A549 (cell line): ENCODE measurements at regions not wholly inside any gene's neighbourhood (a gene's known extent, or its start where the extent isn't known, plus 50 kb on each side); places are given as distances from the start of the nearest gene placed in this dataset.
A peak's percentile ranks its signal among the peaks of the same experiment; 100 is the strongest.

Experiments
- ATAC-seq, 2 experiments: fragments of 200-7000 bp in 1 of 2; fragments of >200 bp in 1 of 2; cut with Nextera tagmentation in 1 of 2; cut with Tn5 transposase in 1 of 2; 3 replicates each; pipeline versions ENCODE4 v1.8.0 to v1.9.1; 2018 to 2020; ENCODE audit warnings: mild to moderate bottlenecking in 1 of 2, moderate library complexity in 1 of 2
- CTCF ChIA-PET: fragments of 300-600 bp; sonication (Branson Sonifier 250); formaldehyde crosslinking; extraction: SDS; loops from one replicate; lab custom pipeline; 2021; ENCODE audit warnings: antibody characterized with exemption, inconsistent platforms; lab: Yijun Ruan, JAX
- POLR2A ChIA-PET: fragments of 350-600 bp; formaldehyde crosslinking; extraction: SDS; loops from one replicate; lab custom pipeline; 2021; ENCODE audit warnings: antibody characterized with exemption, inconsistent platforms; lab: Yijun Ruan, JAX
- DNase-seq, 2 experiments: peaks; one replicate each; pipeline versions ENCODE4 v3.0.0 to v3.0.0-alpha.2; 2011 to 2016; ENCODE audit warnings: low read depth in 1 of 2, low spot score in 1 of 2
- FAIRE-seq: peaks from 2 replicates; lab custom pipeline; 2011; peaks lifted over from hg19 to GRCh38; lab: Jason Lieb, UNC
- H3K27ac ChIP-seq, 2 experiments: fragments of >200 bp; sonication (Bioruptor Twin); formaldehyde crosslinking; 3 replicates each; pipeline ENCODE4 v1.5.1; 2016 to 2017
- H3K4me1 ChIP-seq: fragments of >200 bp; sonication (Bioruptor Twin); formaldehyde crosslinking; 3 replicates; pipeline ENCODE4 v1.6.1; 2016
- H3K4me2 ChIP-seq: fragments of >200 bp; sonication (Bioruptor Twin); formaldehyde crosslinking; 3 replicates; pipeline ENCODE4 v1.6.1; 2016
- H3K4me3 ChIP-seq: fragments of >200 bp; sonication (Bioruptor Twin); formaldehyde crosslinking; 3 replicates; pipeline ENCODE4 v1.5.1; 2016
- H3K9me3 ChIP-seq: fragments of >200 bp; sonication (Bioruptor Twin); formaldehyde crosslinking; 3 replicates; pipeline ENCODE4 v1.6.1; 2016
- BHLHE40 ChIP-seq: IDR thresholded peaks from 2 replicates; pipeline ENCODE4 v1.6.1; 2012; ENCODE audit warnings: low read depth, low read length, inconsistent platforms
- CBX2 ChIP-seq: fragments of 200-600 bp; sonication (generic); IDR thresholded peaks from 2 replicates; pipeline ENCODE4 v1.6.1; 2016; ENCODE audit warnings: low read depth, mild to moderate bottlenecking, borderline replicate concordance
- CBX8 ChIP-seq: fragments of 200-600 bp; sonication (generic); IDR thresholded peaks from 2 replicates; pipeline ENCODE4 v1.6.1; 2016
- EP300 ChIP-seq, 2 experiments: fragments of >200 bp; sonication (Bioruptor Twin); formaldehyde crosslinking; IDR thresholded peaks; 2 replicates in 1 of 2; 3 replicates in 1 of 2; pipeline ENCODE4 v1.6.1; 2016 to 2017
- ESRRA ChIP-seq: fragments of 150-350 bp; IDR thresholded peaks from 2 replicates; pipeline ENCODE4 v1.6.1; 2014; ENCODE audit warnings: mild to moderate bottlenecking, low read length, borderline replicate concordance
- JUN ChIP-seq, 2 experiments: fragments of >200 bp; sonication (Bioruptor Twin); formaldehyde crosslinking; IDR thresholded peaks; 2 replicates in 1 of 2; 3 replicates in 1 of 2; pipeline ENCODE4 v1.6.1; 2016 to 2017
- KDM1A ChIP-seq: fragments of 200-600 bp; sonication (generic); IDR thresholded peaks from 2 replicates; pipeline ENCODE4 v1.6.1; 2016; ENCODE audit warnings: low read depth, mild to moderate bottlenecking
- MAFK ChIP-seq: fragments of 450-650 bp; IDR thresholded peaks from 2 replicates; pipeline ENCODE4 v1.6.1; 2014; ENCODE audit not compliant: partially characterized antibody
- NFE2L2 ChIP-seq: fragments of 150-350 bp; conservative IDR thresholded peaks from 2 replicates; pipeline ENCODE4 v1.6.1; 2014; ENCODE audit warnings: low read length
- NR3C1 ChIP-seq: fragments of >200 bp; sonication (Bioruptor Twin); formaldehyde crosslinking; IDR thresholded peaks from 3 replicates; pipeline ENCODE4 v1.6.1; 2017
- POLR2AphosphoS2 ChIP-seq: conservative IDR thresholded peaks from 2 replicates; pipeline ENCODE4 v1.6.1; 2012; ENCODE audit warnings: low read length, improper control_type of control experiment, inconsistent platforms
- RARB ChIP-seq: fragments of 250-450 bp; sonication (Bioruptor Pico); IDR thresholded peaks from 2 replicates; pipeline ENCODE4 v1.8.0; 2021; ENCODE audit warnings: mild to moderate bottlenecking, moderate library complexity
- SREBF2 ChIP-seq: fragments of 450-650 bp; IDR thresholded peaks from 2 replicates; pipeline ENCODE4 v1.6.1; 2014; ENCODE audit warnings: mild to moderate bottlenecking, moderate library complexity
- TFCP2L1 ChIP-seq: fragments of 250-450 bp; sonication (Bioruptor Pico); IDR thresholded peaks from 2 replicates; pipeline ENCODE4 v1.5.0; 2021; ENCODE audit warnings: mild to moderate bottlenecking
- ZSCAN20 ChIP-seq: fragments of 250-450 bp; sonication (Bioruptor Pico); IDR thresholded peaks from 2 replicates; pipeline ENCODE4 v1.8.0; 2022; ENCODE audit warnings: mild to moderate bottlenecking, moderate library complexity
- WGBS: methylation state at CpG from one replicate; pipeline ENCODE4 v1.1.6; 2017; ENCODE audit errors: missing lambda C conversion rate; 5-methylcytosine and 5-hydroxymethylcytosine counted together
- TF ChIP-seq, protein P1 (sequence below): fragments of 200-600 bp; sonication (generic); IDR thresholded peaks from 2 replicates; pipeline ENCODE4 v1.6.1; 2016; ENCODE audit warnings: antibody characterized with exemption, mild to moderate bottlenecking, moderate library complexity
- TF ChIP-seq, protein P2 (sequence below): fragments of 250-450 bp; sonication (Bioruptor Pico); IDR thresholded peaks from 2 replicates; pipeline ENCODE4 v1.5.0; 2020; ENCODE audit warnings: low read depth, mild to moderate bottlenecking, moderate library complexity
- TF ChIP-seq, protein P3 (sequence below): IDR thresholded peaks from 2 replicates; pipeline ENCODE4 v1.6.1; 2012
- TF ChIP-seq, protein P4 (sequence below): fragments of >200 bp; sonication (Bioruptor Twin); formaldehyde crosslinking; IDR thresholded peaks from 3 replicates; pipeline ENCODE4 v1.6.1; 2016

DNA sequence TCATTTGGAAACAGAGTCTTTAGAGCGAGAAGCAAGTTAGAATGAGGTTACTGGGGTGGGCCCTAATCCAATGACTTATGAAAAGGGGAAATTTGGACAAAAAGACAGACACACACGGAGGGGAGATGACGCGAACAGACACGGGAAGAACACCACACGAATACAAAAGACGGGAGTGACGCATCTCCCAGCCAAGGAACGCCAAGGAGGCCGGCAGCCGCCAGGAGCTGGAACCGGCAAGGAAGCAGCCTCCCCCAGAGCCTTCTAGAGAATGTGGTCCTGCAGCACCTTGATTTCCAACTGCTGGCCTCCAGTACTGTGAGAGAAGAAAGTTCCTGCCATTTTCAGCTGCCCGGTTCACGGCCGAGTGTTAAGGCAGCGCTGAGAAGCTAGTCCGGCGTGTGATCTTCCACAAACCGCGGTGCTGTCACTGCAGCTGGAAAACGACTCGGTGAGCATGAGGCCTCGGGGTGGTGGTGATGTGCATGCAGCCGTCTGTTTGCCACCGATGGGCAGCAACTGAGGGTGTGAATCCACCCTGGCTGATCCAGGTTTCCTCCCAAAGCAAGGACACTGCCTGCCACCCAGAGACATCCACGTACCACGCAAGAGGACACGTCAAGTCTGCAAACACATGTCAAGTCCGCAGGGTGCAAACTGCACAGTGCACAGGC lies 124.5 kb downstream of the NCOR2 start:
- no peak overlapping the region for H3K4me2 ChIP-seq
- FAIRE-seq (no peak), DNase-seq (no peak), ATAC-seq (no peak)
- no peaks in the 10 kb centered on the region for H3K9me3 ChIP-seq
- WGBS = 92% methylated on average over 29 of the region's 29 CpGs
- TF ChIP-seq, protein P1, sequence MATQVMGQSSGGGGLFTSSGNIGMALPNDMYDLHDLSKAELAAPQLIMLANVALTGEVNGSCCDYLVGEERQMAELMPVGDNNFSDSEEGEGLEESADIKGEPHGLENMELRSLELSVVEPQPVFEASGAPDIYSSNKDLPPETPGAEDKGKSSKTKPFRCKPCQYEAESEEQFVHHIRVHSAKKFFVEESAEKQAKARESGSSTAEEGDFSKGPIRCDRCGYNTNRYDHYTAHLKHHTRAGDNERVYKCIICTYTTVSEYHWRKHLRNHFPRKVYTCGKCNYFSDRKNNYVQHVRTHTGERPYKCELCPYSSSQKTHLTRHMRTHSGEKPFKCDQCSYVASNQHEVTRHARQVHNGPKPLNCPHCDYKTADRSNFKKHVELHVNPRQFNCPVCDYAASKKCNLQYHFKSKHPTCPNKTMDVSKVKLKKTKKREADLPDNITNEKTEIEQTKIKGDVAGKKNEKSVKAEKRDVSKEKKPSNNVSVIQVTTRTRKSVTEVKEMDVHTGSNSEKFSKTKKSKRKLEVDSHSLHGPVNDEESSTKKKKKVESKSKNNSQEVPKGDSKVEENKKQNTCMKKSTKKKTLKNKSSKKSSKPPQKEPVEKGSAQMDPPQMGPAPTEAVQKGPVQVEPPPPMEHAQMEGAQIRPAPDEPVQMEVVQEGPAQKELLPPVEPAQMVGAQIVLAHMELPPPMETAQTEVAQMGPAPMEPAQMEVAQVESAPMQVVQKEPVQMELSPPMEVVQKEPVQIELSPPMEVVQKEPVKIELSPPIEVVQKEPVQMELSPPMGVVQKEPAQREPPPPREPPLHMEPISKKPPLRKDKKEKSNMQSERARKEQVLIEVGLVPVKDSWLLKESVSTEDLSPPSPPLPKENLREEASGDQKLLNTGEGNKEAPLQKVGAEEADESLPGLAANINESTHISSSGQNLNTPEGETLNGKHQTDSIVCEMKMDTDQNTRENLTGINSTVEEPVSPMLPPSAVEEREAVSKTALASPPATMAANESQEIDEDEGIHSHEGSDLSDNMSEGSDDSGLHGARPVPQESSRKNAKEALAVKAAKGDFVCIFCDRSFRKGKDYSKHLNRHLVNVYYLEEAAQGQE = no peak
- TF ChIP-seq ZSCAN20 (CRISPR knock-in tag) (no peak), EP300 (IDR thresholded peaks at IDR 0.05) (no peak), KDM1A (no peak), CBX8 (no peak)
- TF ChIP-seq, protein P2, sequence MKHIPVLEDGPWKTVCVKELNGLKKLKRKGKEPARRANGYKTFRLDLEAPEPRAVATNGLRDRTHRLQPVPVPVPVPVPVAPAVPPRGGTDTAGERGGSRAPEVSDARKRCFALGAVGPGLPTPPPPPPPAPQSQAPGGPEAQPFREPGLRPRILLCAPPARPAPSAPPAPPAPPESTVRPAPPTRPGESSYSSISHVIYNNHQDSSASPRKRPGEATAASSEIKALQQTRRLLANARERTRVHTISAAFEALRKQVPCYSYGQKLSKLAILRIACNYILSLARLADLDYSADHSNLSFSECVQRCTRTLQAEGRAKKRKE = no peak
- H3K4me3 ChIP-seq = no peak overlapping the region
- no peaks in the 10 kb centered on the region; the same call in 2 of the 3 replicates for H3K4me1 ChIP-seq
- ChIA-PET POLR2A (no interaction called here), CTCF (interaction anchor here (1.0 kb wide), 1 partner anchor 111 kb away, joined by 3 read pairs; no protein-coding TSS in a partner anchor)
- H3K27ac ChIP-seq = no peak overlapping the region

DNA sequence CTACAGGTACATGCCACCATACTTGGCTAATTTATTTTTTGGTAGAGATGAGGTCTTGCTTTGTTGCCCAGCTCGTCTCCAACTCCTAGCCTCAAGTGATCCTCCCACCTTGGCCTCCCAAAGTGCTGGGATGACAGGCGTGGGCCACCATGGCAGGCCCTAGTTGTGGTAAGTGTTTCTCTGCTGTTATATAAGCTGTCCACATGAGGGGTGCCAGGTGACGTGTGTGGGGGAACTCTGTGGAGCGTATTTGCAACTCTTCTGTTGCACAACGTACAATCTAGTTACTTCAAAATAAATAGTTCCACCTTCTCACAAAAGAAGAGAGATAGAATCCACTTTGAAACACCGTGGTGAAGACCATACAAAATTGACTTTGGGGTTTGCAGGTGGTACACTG lies 125.1 kb downstream of the NCOR2 start:
- 90% methylated on average over 6 of the region's 6 CpGs for WGBS
- Histone ChIP-seq H3K4me3 (no peak overlapping the region), H3K4me1 (no peaks in the 10 kb centered on the region; the same call in 2 of the 3 replicates), H3K4me2 (no peak overlapping the region), H3K27ac (no peak overlapping the region)
- DNase-seq (no peak), FAIRE-seq (no peak), ATAC-seq (no peak)
- POLR2A ChIA-PET = no interaction called here
- CTCF ChIA-PET = no interaction called here
- TF ChIP-seq RARB (no peak), TFCP2L1 (no peak), SREBF2 (no peak), BHLHE40 (no peak), CBX2 (no peak)
- TF ChIP-seq, protein P3, sequence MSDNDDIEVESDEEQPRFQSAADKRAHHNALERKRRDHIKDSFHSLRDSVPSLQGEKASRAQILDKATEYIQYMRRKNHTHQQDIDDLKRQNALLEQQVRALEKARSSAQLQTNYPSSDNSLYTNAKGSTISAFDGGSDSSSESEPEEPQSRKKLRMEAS = no peak
- TF ChIP-seq, protein P4, sequence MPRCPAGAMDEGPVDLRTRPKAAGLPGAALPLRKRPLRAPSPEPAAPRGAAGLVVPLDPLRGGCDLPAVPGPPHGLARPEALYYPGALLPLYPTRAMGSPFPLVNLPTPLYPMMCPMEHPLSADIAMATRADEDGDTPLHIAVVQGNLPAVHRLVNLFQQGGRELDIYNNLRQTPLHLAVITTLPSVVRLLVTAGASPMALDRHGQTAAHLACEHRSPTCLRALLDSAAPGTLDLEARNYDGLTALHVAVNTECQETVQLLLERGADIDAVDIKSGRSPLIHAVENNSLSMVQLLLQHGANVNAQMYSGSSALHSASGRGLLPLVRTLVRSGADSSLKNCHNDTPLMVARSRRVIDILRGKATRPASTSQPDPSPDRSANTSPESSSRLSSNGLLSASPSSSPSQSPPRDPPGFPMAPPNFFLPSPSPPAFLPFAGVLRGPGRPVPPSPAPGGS = no peak
- TF ChIP-seq, all 56 proteins: peak for 0
- H3K9me3 ChIP-seq = no peaks in the 10 kb centered on the region

DNA sequence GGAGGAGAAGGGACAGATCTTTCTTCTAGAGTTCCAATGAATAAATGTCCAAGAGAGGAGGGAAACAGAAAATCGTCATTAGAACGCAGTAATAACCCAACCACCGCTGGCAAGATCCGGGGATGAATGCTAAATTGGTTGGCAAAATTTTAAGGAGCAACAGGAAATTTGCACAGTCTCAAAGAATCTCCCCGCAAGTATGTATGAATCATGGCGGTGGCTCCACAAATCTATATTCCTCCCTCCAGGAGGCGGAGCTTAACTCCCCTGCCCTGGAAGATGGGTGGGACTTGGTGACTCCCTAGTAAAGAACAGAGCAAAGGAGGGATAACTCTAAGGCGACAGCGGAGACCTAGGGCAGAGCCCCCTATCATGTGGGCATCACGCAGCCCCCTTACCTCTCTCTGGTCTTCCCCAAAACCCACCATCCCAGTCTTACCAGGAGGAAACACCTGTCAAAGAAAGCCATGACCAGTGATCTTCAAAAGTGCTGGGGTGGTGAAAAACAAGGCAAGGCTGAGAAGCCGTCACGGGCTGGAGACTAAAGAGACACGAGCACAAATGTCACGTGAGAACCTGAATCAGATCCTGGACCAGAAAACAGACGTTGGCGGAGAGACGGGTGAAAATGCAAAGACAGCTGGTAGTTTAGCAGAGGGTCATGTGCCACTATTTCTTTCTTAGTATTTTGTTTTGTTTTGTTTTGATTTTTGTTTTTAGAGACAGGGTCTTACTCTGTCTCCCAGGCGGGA lies 125.8 kb downstream of the NCOR2 start:
- peak in 1 of 2 experiments; percentile 21; a peak in 1 of 6 replicates for ATAC-seq
- no peaks in the 10 kb centered on the region for H3K9me3 ChIP-seq
- WGBS = 90% methylated on average over 18 of the region's 18 CpGs
- TF ChIP-seq NR3C1 (no peak), MAFK (no peak), NFE2L2 (no peak), POLR2AphosphoS2 (no peak), TFCP2L1 (no peak), ESRRA (no peak), JUN (IDR thresholded peaks at IDR 0.05) (no peak)
- H3K27ac ChIP-seq = no peak overlapping the region
- no peaks in the 10 kb centered on the region; the same call in 2 of the 3 replicates for H3K4me1 ChIP-seq
- H3K4me2 ChIP-seq = no peak overlapping the region
- no peak for DNase-seq
- no peak for FAIRE-seq
- H3K4me3 ChIP-seq = no peak overlapping the region
- CTCF ChIA-PET = interaction anchor here (0.8 kb wide), 1 partner anchor 62 kb away, joined by 4 read pairs; no protein-coding TSS in a partner anchor
- POLR2A ChIA-PET = no interaction called here
